Neuron (in vitro differentiated cells): ENCODE measurements at regions not wholly inside any gene's neighbourhood (a gene's known extent, or its start where the extent isn't known, plus 50 kb on each side); places are given as distances from the start of the nearest gene placed in this dataset.
"Not testable (repeated sequence)": the region's sequence is repeated elsewhere in the genome, so short reads cannot be mapped to it uniquely, and the experiment has no call there.

Source experiments
- H2AFZ ChIP-seq: one replicate; pipeline ENCODE4 v1.6.1; 2013; ENCODE audit warnings: low read depth, mild to moderate bottlenecking, inconsistent platforms, low read length, moderate library complexity
- H3K27me3 ChIP-seq: one replicate; pipeline ENCODE4 v1.6.1; 2013; ENCODE audit warnings: low read length; ENCODE audit not compliant: insufficient read depth
- H3K36me3 ChIP-seq: one replicate; pipeline ENCODE4 v1.6.1; 2013; ENCODE audit warnings: low read length; ENCODE audit not compliant: insufficient read depth
- H3K4me1 ChIP-seq: one replicate; pipeline ENCODE4 v1.6.1; 2013; ENCODE audit warnings: low read length; ENCODE audit not compliant: insufficient read depth
- H3K4me3 ChIP-seq: 2 replicates; pipeline ENCODE4 v1.5.1; 2013; ENCODE audit warnings: mild to moderate bottlenecking, low read length, moderate library complexity
- H3K9me3 ChIP-seq: one replicate; pipeline ENCODE4 v1.6.1; 2013; ENCODE audit warnings: low read length

DNA sequence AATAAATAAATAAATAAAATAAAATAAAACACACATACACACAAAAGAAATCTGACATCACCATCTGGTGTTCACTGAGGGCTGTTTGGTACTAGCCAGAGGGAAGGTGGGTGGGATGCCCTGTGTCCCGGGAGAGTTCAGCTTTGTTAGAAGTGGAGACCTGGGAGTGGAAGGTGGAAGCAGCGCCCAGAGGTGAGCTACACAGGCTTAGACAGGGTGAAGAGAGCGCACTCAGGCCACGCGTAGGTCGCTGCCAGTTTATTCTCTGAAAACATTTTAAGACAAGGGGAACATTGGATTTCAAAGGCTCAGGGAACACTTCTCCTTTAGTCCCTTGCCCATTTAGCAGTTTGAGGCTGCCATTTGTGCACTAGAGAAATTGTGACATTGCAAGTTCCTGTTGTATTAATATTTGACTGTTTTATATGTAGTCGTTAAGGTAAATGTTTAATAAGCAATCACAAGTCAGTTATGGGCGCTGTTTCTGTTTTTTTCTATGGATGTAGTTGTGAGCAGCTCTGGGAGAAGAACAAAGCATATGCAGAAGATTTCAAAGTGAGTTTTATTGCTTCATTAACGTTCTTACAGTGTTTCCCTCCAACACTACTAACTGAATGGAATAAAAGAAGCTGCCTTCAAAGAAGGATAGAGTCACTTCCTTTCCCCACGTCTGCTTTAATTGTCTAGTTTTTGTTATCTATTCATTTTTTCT, 405.5 kb upstream of the NR3C2 start:
- H3K36me3 ChIP-seq: no peaks in the 10 kb centered on the region
- no peak overlapping the region for H3K4me3 ChIP-seq
- no peaks in the 10 kb centered on the region for H3K4me1 ChIP-seq
- H3K27me3 ChIP-seq: no peaks in the 10 kb centered on the region
- no peaks in the 10 kb centered on the region for H3K9me3 ChIP-seq
- H2AFZ ChIP-seq: no peak overlapping the region

- no peak overlapping the region for H2AFZ ChIP-seq
- no peaks in the 10 kb centered on the region for H3K27me3 ChIP-seq
- H3K9me3 ChIP-seq: no peaks in the 10 kb centered on the region
- H3K36me3 ChIP-seq: no peaks in the 10 kb centered on the region
- H3K4me1 ChIP-seq: no peaks in the 10 kb centered on the region
- no peak overlapping the region for H3K4me3 ChIP-seq
Measured at GRCh38 chr4:148845609-148846008, 403.4 kb upstream of the NR3C2 start.

- Histone ChIP-seq H3K36me3 (no peaks in the 10 kb centered on the region), H3K9me3 (no peaks in the 10 kb centered on the region), H3K4me1 (no peaks in the 10 kb centered on the region), H3K27me3 (no peaks in the 10 kb centered on the region), H2AFZ (no peak overlapping the region), H3K4me3 (no peak overlapping the region)
Measured at GRCh38 chr4:148843625-148844024, 401.4 kb upstream of the NR3C2 start.

DNA sequence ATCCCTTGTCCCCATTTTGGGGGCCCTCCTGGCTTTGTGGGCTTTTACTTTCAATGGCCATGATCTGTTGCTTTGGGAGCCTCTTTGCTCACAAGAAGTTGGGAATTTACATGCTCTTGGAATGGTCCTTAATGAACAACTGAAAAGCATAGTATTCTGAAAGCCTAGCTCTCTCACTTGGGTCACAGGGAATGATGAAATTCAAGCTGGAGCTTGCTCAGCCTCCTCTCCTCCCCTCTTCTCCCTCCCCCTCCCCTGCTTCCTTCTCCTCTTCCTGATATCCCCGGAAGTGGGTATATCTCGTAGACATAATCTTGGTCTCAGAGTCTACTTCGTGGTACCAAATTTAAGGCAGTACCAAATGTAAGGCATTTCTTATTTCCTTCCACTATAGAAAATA, 400.6 kb upstream of the NR3C2 start:
- Histone ChIP-seq H2AFZ (no peak overlapping the region), H3K27me3 (no peaks in the 10 kb centered on the region), H3K4me1 (no peaks in the 10 kb centered on the region)

DNA sequence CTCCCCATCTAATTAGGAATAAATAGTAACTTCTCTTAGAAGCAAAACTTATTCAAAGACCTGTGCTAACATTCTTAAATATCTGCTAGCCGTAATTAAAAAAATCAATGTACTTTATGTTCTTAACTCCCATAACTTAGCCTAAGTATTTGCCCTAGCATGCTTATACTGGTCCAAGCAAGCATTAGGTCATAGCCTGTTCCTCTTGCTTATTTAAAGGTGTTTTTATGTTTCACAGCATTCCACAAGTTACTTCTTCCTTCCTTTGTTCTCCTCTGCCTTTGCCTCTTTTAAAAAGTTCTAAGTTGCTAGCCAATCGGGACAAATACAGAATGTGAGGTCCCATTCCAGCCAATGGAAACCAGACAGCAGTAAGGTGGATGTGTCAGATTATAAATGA, 395.4 kb upstream of the NR3C2 start:
- H3K4me3 ChIP-seq, H3K4me1 ChIP-seq, H3K9me3 ChIP-seq, H3K36me3 ChIP-seq, H3K27me3 ChIP-seq, H2AFZ ChIP-seq: not testable (repeated sequence)

More for the DNA sequence above, 400.6 kb upstream of the NR3C2 start:
- Histone ChIP-seq H3K36me3 (no peaks in the 10 kb centered on the region), H3K4me3 (no peak overlapping the region), H3K9me3 (no peaks in the 10 kb centered on the region)

DNA sequence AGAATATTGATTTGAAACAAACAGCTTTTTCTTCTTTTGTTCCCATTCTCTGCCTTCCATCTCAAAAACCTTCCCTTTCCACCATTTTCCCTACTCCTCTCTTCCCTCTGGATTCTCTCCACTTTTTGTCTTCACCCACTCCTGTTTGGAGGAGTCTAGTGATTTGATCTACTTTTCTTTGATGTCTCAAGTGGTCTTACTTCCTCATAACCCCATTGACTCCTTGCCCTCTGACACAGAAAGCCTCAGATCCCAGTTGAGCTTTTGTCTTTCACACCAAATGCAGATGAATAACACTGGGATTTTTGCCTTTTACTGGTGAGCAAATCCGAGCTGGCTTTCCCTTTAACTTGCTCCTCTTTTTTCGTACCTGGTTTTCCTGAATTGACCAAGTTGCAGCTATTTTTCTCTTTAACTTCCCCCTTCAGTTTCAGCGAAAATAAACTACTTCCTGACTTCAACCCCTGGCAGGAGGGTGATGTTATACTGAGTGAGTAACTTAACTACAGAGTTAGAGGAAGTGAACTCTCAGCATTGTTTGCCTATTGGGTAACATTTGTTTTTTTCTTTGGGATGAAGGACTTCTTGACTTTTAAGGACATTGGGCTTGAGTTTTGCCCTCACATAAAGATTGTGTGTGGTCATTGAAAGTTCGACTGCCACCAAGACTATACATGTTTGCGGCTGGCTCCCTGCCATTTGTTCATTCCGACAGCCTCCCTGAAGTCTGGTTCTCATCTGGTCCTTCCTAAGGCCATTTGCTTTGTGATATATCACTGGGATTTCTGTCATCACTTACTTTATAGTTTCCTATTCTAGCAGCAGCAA, 392.8 kb upstream of the NR3C2 start:
- Histone ChIP-seq H2AFZ (no peak overlapping the region), H3K36me3 (no peaks in the 10 kb centered on the region), H3K9me3 (no peaks in the 10 kb centered on the region), H3K27me3 (no peaks in the 10 kb centered on the region), H3K4me3 (no peak overlapping the region), H3K4me1 (no peaks in the 10 kb centered on the region)

DNA sequence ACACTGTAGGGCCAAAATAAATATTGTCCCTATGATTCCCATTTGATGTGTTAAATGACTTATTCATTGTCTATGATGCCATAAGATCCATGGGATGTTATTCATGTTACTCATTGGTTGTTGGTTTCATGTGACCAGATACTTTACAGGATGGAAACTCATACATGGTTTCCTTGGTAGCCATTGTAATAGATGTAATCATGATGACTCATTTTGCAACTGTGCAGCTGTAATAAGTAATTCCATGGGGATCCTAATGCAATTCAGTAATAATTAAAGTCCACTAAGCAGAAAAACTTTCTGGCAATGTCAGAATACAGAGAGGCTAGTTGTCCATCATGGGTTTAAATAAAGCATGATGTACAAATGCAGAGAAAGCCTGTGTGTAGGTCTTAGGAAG, 389.7 kb upstream of the NR3C2 start:
- Histone ChIP-seq H3K9me3 (no peaks in the 10 kb centered on the region), H3K36me3 (no peaks in the 10 kb centered on the region), H3K4me3 (no peak overlapping the region), H3K27me3 (no peaks in the 10 kb centered on the region), H2AFZ (no peak overlapping the region), H3K4me1 (no peaks in the 10 kb centered on the region)

DNA sequence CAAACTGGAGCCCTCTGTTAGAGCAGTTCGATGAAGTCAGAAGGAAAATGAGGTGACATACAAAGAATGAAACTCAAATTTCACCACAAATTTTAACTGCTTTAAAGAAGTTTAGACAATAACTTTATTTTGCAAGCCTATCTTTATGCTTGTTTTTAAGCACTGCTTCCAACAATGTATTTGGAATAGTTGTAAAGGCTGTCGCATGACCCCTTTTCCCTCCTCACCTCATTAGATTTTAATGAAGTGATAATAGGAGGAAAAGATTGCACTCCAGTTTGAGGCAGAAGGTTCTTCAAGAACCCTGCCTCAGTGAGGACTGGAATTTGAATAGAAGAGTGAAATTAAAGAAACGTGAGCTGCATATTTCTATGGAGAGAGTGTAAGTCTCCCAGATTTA, 386.1 kb upstream of the NR3C2 start:
- H3K4me3 ChIP-seq: no peak overlapping the region
- no peaks in the 10 kb centered on the region for H3K27me3 ChIP-seq
- H3K36me3 ChIP-seq: no peaks in the 10 kb centered on the region

DNA sequence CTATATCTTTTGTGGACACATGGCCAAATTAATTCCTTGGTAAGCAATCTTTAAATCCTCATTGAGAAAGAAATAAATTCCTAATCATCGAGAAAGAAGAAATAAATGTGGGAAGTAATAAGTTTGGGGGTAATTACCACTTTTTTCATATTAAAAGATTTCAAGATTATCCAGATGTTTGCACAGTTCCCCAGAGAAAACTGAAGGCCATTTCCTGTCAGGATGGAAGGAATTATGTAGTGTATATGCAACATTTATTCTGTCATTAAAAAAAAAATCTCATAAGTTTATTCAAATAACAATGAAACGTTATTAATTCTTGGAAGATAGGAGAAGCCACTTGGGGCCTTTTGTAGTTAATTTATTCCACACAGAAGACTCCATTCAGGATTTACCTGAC, 385.6 kb upstream of the NR3C2 start:
- no peak overlapping the region for H3K4me3 ChIP-seq
- no peaks in the 10 kb centered on the region for H3K36me3 ChIP-seq
- H3K4me1 ChIP-seq: no peaks in the 10 kb centered on the region
- no peaks in the 10 kb centered on the region for H3K27me3 ChIP-seq
- H3K9me3 ChIP-seq: no peaks in the 10 kb centered on the region
- H2AFZ ChIP-seq: no peak overlapping the region

More for the DNA sequence above, 386.1 kb upstream of the NR3C2 start:
- no peaks in the 10 kb centered on the region for H3K9me3 ChIP-seq
- H2AFZ ChIP-seq: no peak overlapping the region
- H3K4me1 ChIP-seq: no peaks in the 10 kb centered on the region

DNA sequence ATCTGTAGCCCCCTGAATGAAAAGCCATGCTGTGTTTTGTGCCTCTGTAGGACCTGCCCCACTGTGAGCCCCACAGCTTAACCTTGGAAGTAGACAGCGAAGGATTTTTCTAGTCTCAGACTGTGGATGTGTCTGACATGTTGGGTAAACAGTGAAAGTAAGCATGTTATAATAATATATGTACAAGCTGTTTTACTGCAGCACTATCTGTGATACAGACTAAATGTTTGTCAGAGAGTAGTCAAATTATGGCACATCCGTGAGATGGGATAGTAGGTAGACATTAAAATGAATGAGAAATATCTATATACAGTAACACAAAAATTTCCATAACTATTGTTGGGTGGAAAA, 381.2 kb upstream of the NR3C2 start:
- Histone ChIP-seq H2AFZ (no peak overlapping the region), H3K36me3 (no peaks in the 10 kb centered on the region), H3K4me3 (no peak overlapping the region), H3K9me3 (no peaks in the 10 kb centered on the region), H3K4me1 (no peaks in the 10 kb centered on the region), H3K27me3 (no peaks in the 10 kb centered on the region)

DNA sequence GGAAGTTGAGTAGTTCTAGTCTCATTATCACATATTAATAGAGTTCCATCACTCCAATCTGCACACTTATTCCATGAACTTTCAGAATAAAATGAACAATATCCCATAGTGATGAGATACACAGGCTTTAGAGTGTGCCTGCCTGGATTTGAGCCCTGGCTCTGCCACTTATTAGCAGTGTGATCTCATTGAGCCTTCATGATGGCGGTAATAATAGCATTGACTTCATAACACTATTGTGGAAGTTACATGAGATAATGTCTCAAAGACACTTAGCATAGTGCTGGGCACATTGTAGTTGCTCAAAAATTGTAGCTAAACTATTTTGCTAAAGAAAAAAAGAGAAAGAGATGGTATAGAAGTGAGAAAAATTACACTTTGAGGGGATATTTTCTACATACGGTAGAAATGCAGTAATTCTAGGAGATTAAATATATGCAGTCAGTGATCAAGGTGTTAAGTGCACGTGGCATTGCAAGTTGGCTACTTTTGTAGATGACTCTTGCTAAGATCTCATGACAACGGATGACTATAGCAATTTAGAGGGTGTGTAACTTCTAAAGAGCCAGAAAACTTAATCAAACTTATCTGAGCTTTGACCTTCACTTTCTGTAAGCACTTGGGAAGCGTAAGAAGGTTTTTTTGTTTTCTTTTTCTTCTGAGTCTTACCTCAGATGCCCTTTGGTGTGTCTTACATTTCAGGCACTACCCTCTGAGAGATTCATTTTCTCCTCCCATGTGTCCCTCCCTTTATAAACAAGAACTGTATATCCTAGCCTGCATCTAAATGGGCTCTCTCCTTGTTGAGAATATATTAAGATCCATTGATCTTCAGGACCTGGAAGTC, 380.6 kb upstream of the NR3C2 start:
- no peaks in the 10 kb centered on the region for H3K36me3 ChIP-seq

GRCh38 chr4:148814030-148814429, 371.8 kb upstream of the NR3C2 start:
- no peaks in the 10 kb centered on the region for H3K27me3 ChIP-seq
- H2AFZ ChIP-seq: no peak overlapping the region
- no peaks in the 10 kb centered on the region for H3K4me1 ChIP-seq
- H3K4me3 ChIP-seq: no peak overlapping the region
- no peaks in the 10 kb centered on the region for H3K36me3 ChIP-seq
- no peaks in the 10 kb centered on the region for H3K9me3 ChIP-seq

More for the DNA sequence above, 380.6 kb upstream of the NR3C2 start:
- Histone ChIP-seq H3K4me1 (no peaks in the 10 kb centered on the region), H3K9me3 (no peaks in the 10 kb centered on the region), H2AFZ (no peak overlapping the region), H3K4me3 (no peak overlapping the region), H3K27me3 (no peaks in the 10 kb centered on the region)

DNA sequence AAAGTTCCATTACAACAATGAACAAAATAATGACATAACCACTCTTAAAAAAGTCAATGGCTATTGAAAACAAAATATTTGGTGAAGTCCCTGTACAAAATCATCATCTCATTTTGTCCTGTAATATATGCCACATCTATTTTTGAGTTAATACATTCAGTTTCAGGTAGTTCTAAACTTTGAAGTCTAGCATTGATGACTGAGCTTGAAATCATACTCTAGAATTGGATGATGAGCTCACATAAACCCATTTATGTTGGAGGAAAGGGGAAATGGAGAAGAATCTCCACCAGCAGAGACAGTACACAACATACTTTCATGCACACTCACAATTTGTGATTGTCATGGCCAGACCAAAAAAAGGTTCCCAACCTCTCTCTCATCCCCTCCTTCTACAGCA, 371.1 kb upstream of the NR3C2 start:
- H3K36me3 ChIP-seq: no peaks in the 10 kb centered on the region
- H2AFZ ChIP-seq: no peak overlapping the region
- no peak overlapping the region for H3K4me3 ChIP-seq
- H3K27me3 ChIP-seq: no peaks in the 10 kb centered on the region
- H3K4me1 ChIP-seq: no peaks in the 10 kb centered on the region
- H3K9me3 ChIP-seq: no peaks in the 10 kb centered on the region
